ENCODE measurements at regions not wholly inside any gene's neighbourhood (a gene's known extent, or its start where the extent isn't known, plus 50 kb on each side); places are given as distances from the start of the nearest gene placed in this dataset.

GRCh38 chr17:79441356-79442160, 169.3 kb downstream of the RBFOX3 start:
- no peak for DNase-seq

- no peak for DNase-seq
Measured at GRCh38 chr17:79440251-79440650, 170.6 kb downstream of the RBFOX3 start.

- no peak for DNase-seq
Measured at GRCh38 chr17:79439493-79439892, 171.4 kb downstream of the RBFOX3 start.

GRCh38 chr17:79438546-79439334, 172.1 kb downstream of the RBFOX3 start:
- no peak for DNase-seq

GRCh38 chr17:79438058-79438457, 172.8 kb downstream of the RBFOX3 start:
- no peak for DNase-seq

- DNase-seq = no peak
Measured at GRCh38 chr17:79437081-79437480, 173.8 kb downstream of the RBFOX3 start.

GRCh38 chr17:79435962-79436361, 174.9 kb downstream of the RBFOX3 start:
- DNase-seq = no peak

GRCh38 chr17:79435296-79435695, 175.6 kb downstream of the RBFOX3 start:
- no peak for DNase-seq

- no peak for DNase-seq
Measured at GRCh38 chr17:79434215-79434614, 176.6 kb downstream of the RBFOX3 start.

GRCh38 chr17:79433379-79433778, 177.5 kb downstream of the RBFOX3 start:
- DNase-seq = no peak

- no peak for DNase-seq
Measured at GRCh38 chr17:79431175-79431574, 179.7 kb downstream of the RBFOX3 start.

GRCh38 chr17:79429864-79430494, 180.9 kb downstream of the RBFOX3 start:
- no peak for DNase-seq

- no peak for DNase-seq
Measured at GRCh38 chr17:79428988-79429387, 181.9 kb downstream of the RBFOX3 start.

- DNase-seq = no peak
Measured at GRCh38 chr17:79427621-79428539, 183.0 kb downstream of the RBFOX3 start.

GRCh38 chr17:79425686-79426085, 185.2 kb downstream of the RBFOX3 start:
- no peak for DNase-seq

GRCh38 chr17:79424471-79425185, 186.2 kb downstream of the RBFOX3 start:
- no peak for DNase-seq

GRCh38 chr17:79423811-79424465, 186.9 kb downstream of the RBFOX3 start:
- no peak for DNase-seq

- no peak for DNase-seq
Measured at GRCh38 chr17:79422236-79422635, 188.6 kb downstream of the RBFOX3 start.

- no peak for DNase-seq
Measured at GRCh38 chr17:79420318-79421243, 190.3 kb downstream of the RBFOX3 start.

- no peak for DNase-seq
Measured at GRCh38 chr17:79417476-79417988, 193.3 kb downstream of the RBFOX3 start.
